Stomach smooth muscle (tissue), 2 donors: ENCODE measurements at regions not wholly inside any gene's neighbourhood (a gene's known extent, or its start where the extent isn't known, plus 50 kb on each side); places are given as distances from the start of the nearest gene placed in this dataset.

Source experiments
- H3K27ac ChIP-seq: one replicate; pipeline ENCODE4 v1.7.0; 2013; ENCODE audit warnings: mild to moderate bottlenecking, low read length, inconsistent platforms
- H3K27me3 ChIP-seq, 2 donors: one replicate each; pipeline ENCODE4 v1.7.0; 2013; ENCODE audit warnings: low read length in 2 of 2; ENCODE audit not compliant: insufficient read depth in 2 of 2, control insufficient read depth in 1 of 2
- H3K36me3 ChIP-seq, 2 donors: one replicate each; pipeline ENCODE4 v1.7.0; 2013; ENCODE audit warnings: low read length in 2 of 2; ENCODE audit not compliant: control insufficient read depth in 2 of 2, insufficient read depth in 2 of 2
- H3K4me1 ChIP-seq: one replicate; pipeline ENCODE4 v1.7.0; 2013; ENCODE audit warnings: low read length; ENCODE audit not compliant: control insufficient read depth, insufficient read depth
- H3K4me3 ChIP-seq, 2 donors: one replicate each; pipeline ENCODE4 v1.7.0; 2013; ENCODE audit warnings: low read length in 2 of 2
- H3K9ac ChIP-seq, 2 donors: one replicate each; pipeline ENCODE4 v1.7.0; 2013; ENCODE audit warnings: low read length in 2 of 2, mild to moderate bottlenecking in 1 of 2
- H3K9me3 ChIP-seq, 2 donors: one replicate each; pipeline ENCODE4 v1.7.0; 2013; ENCODE audit warnings: low read length in 2 of 2; ENCODE audit not compliant: control insufficient read depth in 2 of 2
- donor health status: healthy.
- donor health status: Pancreatic carcinoma.

DNA sequence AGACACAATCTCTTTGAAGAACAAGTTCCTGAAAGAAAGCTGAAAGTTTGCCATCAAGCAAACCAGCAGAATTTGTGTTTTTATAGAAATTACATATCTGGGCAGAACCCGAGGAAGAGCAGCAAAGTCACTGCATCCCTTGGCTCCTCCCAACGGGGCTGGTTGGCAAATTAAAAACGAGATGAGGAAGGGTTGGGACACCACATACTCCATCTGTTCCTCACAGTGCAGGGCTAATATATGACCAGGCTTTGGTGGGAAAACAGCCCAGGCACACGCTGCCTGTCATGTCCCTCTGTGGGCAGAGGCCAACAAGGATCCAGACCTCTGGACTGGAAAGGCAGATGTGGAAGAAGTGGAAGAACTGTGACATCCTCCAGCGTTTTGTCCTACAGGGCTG, 607.3 kb downstream of the CDH26 start:
- H3K27me3 ChIP-seq = peaks cover 0 to under 1% of the 10 kb centered on the region in 2 donors
- H3K9ac ChIP-seq = no peak overlapping the region
- H3K4me3 ChIP-seq = no peak overlapping the region
- H3K9me3 ChIP-seq = no peaks in the 10 kb centered on the region
- H3K27ac ChIP-seq = no peak overlapping the region
- H3K4me1 ChIP-seq = no peaks in the 10 kb centered on the region
- no peaks in the 10 kb centered on the region for H3K36me3 ChIP-seq

DNA sequence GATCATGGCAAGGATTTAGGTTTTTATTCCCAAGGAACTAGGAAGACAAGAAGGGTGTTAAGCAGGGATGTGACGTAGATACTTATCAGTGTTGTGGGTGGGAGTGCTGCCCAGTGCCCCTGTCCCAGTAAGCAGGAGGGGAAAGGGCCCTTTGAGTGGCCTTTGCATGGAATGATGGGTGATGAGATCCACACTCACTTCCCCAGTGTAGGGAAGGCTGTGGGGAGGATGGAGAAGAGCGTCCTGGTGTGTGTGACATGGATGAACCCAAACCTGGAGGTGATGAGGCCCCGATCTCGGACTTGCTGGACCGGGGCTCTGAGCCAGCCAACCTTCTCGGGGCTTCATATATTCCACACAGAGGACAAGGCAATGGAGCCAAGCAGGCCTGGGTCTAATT, 610.9 kb downstream of the CDH26 start:
- Histone ChIP-seq H3K27ac (no peak overlapping the region), H3K4me3 (no peak overlapping the region), H3K9me3 (no peaks in the 10 kb centered on the region), H3K9ac (no peak overlapping the region), H3K4me1 (no peaks in the 10 kb centered on the region), H3K27me3 (no peaks in the 10 kb centered on the region), H3K36me3 (no peaks in the 10 kb centered on the region)

DNA sequence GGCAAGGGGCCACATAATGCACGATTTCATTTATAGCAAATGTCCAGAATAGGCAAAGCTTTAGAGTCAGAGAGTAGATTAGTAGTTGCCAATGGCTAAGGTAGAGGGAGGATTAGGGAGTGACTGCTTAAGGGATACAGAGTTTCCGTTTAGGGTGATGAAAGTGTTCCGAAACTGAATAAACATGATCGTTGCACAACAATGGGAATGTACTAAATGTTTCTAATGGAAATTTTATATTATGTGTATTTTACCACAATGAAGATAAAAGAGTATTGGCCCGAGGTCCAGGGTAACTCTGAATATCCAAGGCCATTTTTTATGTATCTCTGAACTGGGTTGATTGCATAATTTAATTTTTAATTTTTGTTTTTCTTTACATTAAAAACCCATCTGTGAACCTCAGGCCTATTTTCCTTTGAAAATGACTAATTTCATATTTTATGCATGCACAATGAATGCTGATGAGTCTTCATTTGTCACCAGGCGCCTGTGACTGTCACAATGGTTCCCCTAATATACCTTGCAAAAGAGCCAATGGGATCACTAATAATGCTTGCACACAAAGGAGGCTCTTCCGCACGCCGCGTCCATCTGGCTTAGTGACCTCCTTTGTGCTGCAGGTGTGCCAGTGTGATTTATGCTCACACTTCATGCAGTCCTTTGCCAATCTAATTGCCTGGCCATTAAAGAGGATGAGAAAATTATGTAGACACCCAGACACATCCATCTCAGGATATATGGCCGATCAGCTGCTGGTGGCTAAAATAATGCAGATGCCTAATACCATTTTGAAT, 612.5 kb downstream of the CDH26 start:
- H3K4me3 ChIP-seq = no peak overlapping the region
- no peaks in the 10 kb centered on the region for H3K27me3 ChIP-seq
- no peaks in the 10 kb centered on the region for H3K9me3 ChIP-seq
- H3K27ac ChIP-seq = no peak overlapping the region
- H3K36me3 ChIP-seq = no peaks in the 10 kb centered on the region
- H3K4me1 ChIP-seq = no peaks in the 10 kb centered on the region
- H3K9ac ChIP-seq = no peak overlapping the region

GRCh38 chr20:60573003-60573680, 614.9 kb downstream of the CDH26 start:
- Histone ChIP-seq H3K27me3 (no peaks in the 10 kb centered on the region), H3K4me1 (no peaks in the 10 kb centered on the region), H3K9ac (no peak overlapping the region), H3K27ac (no peak overlapping the region), H3K9me3 (no peaks in the 10 kb centered on the region), H3K36me3 (no peaks in the 10 kb centered on the region), H3K4me3 (no peak overlapping the region)

DNA sequence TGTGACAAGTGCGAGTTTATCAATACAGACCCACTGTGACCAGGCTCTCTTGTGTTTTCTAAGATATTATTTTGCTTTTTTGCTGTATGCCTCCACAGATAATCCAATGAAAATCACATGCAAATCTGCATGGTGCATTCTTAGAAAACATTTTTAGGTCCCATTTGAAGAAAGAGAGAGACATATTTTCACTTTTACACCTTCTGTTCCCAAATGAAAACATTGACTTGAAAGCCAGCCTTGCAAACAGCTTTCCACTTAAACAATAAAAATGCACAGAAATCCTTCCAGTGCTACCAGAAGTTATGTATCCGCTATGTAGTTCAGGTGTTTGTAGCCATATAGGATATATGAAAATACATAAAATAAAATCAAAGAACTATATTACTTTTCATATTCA, 618.0 kb downstream of the CDH26 start:
- Histone ChIP-seq H3K4me3 (no peak overlapping the region), H3K27me3 (no peaks in the 10 kb centered on the region), H3K9ac (no peak overlapping the region), H3K9me3 (no peaks in the 10 kb centered on the region), H3K36me3 (no peaks in the 10 kb centered on the region), H3K4me1 (no peaks in the 10 kb centered on the region), H3K27ac (no peak overlapping the region)

DNA sequence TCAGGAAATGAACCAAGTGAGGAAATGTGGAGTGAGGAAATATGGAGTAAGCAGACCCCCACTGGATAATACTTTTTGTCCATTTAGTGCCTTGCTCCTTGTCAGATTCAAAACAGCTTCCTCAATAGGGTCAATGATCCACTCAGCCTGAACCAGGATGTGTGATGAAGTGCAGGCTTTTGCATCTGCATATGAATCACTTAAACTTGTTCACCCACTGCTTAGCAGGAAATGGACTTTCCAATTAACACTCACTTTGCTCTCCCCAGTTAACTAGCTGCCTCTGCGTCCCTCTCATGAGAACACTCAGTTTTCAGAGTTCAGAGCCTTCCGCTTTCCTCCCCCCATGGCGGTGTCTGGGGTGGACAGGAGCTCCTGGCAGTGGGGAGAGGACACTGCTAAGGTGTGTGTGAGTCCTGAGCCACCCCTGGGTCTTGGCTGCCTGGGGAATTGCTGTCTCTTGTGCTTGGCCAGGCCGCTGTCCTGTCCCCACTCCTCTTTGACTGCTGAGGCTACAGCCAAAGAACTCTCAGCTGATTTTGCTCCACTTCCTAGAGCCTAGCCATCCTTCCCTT, 621.8 kb downstream of the CDH26 start:
- Histone ChIP-seq H3K9me3 (no peaks in the 10 kb centered on the region), H3K36me3 (no peaks in the 10 kb centered on the region), H3K27me3 (peaks cover 0 to 2% of the 10 kb centered on the region in 2 donors), H3K27ac (no peak overlapping the region), H3K9ac (no peak overlapping the region), H3K4me3 (no peak overlapping the region), H3K4me1 (no peaks in the 10 kb centered on the region)

DNA sequence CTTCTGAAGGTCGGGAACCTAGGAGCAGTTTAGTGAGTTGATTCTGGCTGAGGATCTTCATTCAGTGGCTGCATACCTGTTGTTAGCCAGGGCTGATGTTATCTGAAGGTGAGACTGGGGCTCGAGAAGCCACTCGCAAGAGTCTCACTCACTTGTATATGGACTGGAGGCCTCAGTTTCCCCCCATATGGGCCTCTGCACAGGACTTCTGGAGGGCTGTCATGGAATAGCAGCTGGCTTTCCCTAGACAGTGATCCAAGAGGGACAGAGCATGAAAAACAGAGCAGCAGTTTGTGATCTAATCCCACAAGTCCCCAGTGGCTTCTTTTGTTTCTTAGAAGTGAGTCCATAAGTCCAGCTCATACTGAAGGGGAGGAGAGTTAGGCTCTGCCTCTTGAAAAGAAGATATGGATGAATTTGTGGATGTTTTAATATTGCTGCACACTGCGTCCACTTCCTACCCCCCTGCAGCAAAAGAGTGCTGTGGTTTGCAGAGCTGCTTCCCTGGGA, 623.4 kb downstream of the CDH26 start:
- H3K4me3 ChIP-seq = no peak overlapping the region
- peaks cover 0 to 2% of the 10 kb centered on the region in 2 donors for H3K27me3 ChIP-seq
- no peaks in the 10 kb centered on the region for H3K9me3 ChIP-seq
- H3K36me3 ChIP-seq = no peaks in the 10 kb centered on the region
- H3K27ac ChIP-seq = no peak overlapping the region
- no peak overlapping the region for H3K9ac ChIP-seq
- no peaks in the 10 kb centered on the region for H3K4me1 ChIP-seq

DNA sequence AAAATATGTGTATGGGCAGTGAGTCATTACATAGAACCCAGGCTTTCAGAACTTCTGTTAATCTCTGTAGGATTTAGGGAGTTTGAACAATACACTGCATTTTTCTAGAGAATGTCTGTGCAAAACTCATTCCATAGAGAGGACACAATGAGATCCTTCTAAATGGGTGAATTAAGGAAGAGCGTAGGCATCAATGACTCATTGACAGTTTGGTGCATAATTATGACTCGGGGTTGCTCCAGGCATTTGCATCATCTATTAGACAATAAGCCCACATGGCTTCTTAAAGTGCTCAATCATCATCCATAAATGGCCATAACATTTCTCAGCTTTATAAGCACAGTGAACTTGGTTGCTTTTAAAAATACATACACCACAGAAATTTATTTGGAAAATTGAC, 625.5 kb downstream of the CDH26 start:
- no peak overlapping the region for H3K9ac ChIP-seq
- H3K4me1 ChIP-seq = no peaks in the 10 kb centered on the region
- H3K27ac ChIP-seq = no peak overlapping the region
- H3K36me3 ChIP-seq = no peaks in the 10 kb centered on the region
- no peak overlapping the region for H3K4me3 ChIP-seq
- no peaks in the 10 kb centered on the region for H3K9me3 ChIP-seq
- peaks cover 0 to 2% of the 10 kb centered on the region in 2 donors for H3K27me3 ChIP-seq

GRCh38 chr20:60584221-60584620, 626.0 kb downstream of the CDH26 start:
- H3K9me3 ChIP-seq = no peaks in the 10 kb centered on the region
- H3K27me3 ChIP-seq = peaks cover 0 to 2% of the 10 kb centered on the region in 2 donors
- no peak overlapping the region for H3K9ac ChIP-seq
- H3K27ac ChIP-seq = no peak overlapping the region
- no peak overlapping the region for H3K4me3 ChIP-seq
- H3K36me3 ChIP-seq = no peaks in the 10 kb centered on the region
- H3K4me1 ChIP-seq = no peaks in the 10 kb centered on the region

DNA sequence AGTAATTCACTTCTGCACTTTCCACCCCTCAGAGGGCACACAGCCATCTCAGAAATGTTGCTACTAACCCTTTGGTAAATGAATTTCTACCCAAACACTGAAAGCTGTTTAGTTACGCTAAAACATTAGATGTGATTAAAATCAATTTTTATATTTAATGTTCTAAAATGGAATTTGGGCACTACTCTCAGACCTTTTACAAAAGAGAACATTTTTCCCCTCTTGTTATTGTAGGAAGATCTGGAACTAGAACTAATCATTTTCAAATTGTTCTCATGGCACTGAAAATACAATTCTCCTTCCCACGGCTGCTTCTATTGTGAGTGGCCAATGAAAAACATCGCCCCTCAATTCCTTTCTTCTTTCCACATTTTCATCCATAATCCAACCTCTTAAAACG, 627.4 kb downstream of the CDH26 start:
- Histone ChIP-seq H3K9ac (no peak overlapping the region), H3K9me3 (no peaks in the 10 kb centered on the region), H3K27ac (no peak overlapping the region)

More for the DNA sequence above, 627.4 kb downstream of the CDH26 start:
- H3K27me3 ChIP-seq = peaks cover 0 to 2% of the 10 kb centered on the region in 2 donors
- no peaks in the 10 kb centered on the region for H3K4me1 ChIP-seq
- no peaks in the 10 kb centered on the region for H3K36me3 ChIP-seq
- H3K4me3 ChIP-seq = no peak overlapping the region
